SK-MEL-5 (cell line): ENCODE measurements at regions not wholly inside any gene's neighbourhood (a gene's known extent, or its start where the extent isn't known, plus 50 kb on each side); places are given as distances from the start of the nearest gene placed in this dataset.

Experiments
- DNase-seq: peaks from one replicate; pipeline ENCODE4 v3.0.0-alpha.2; 2016; ENCODE audit warnings: low read depth, low spot score
- in situ Hi-C: cut with HindIII; loops from 2 replicates; pipeline ENCODE4 v1.10.0; 2016; ENCODE audit warnings: low sequenced_read_pairs, high pct_unique_total_duplicates, low pct_unique_long_range_greater_than_20kb

- DNase-seq, result no peak
- in situ Hi-C loops, result no loop called here
Observed at GRCh38 chr14:82449926-82450468, 916.3 kb upstream of the SEL1L start.

GRCh38 chr14:82451675-82452074, 918.0 kb upstream of the SEL1L start:
- in situ Hi-C loops, result no loop called here
- no peak for DNase-seq

GRCh38 chr14:82482345-82482744, 948.7 kb upstream of the SEL1L start:
- in situ Hi-C loops, result no loop called here

GRCh38 chr14:82488473-82488872, 954.8 kb upstream of the SEL1L start:
- in situ Hi-C loops, result no loop called here
- no peak for DNase-seq

More at GRCh38 chr14:82482345-82482744, 948.7 kb upstream of the SEL1L start:
- no peak for DNase-seq

GRCh38 chr14:82490397-82490796, 956.7 kb upstream of the SEL1L start:
- in situ Hi-C loops, result no loop called here
- DNase-seq, result no peak

GRCh38 chr14:82492157-82492556, 958.5 kb upstream of the SEL1L start:
- in situ Hi-C loops, result no loop called here
- no peak for DNase-seq

- in situ Hi-C loops, result no loop called here
- DNase-seq, result no peak
Observed at GRCh38 chr14:82500222-82500621, 966.6 kb upstream of the SEL1L start.

GRCh38 chr14:82501554-82501953, 967.9 kb upstream of the SEL1L start:
- in situ Hi-C loops, result no loop called here
- no peak for DNase-seq

GRCh38 chr14:82502043-82502442, 968.4 kb upstream of the SEL1L start:
- in situ Hi-C loops, result no loop called here
- DNase-seq, result no peak

- in situ Hi-C loops, result no loop called here
- no peak for DNase-seq
Observed at GRCh38 chr14:82504894-82505293, 971.2 kb upstream of the SEL1L start.

- in situ Hi-C loops, result no loop called here
- DNase-seq, result no peak
Observed at GRCh38 chr14:82510007-82510406, 976.4 kb upstream of the SEL1L start.

GRCh38 chr14:82511399-82511798, 977.7 kb upstream of the SEL1L start:
- in situ Hi-C loops, result no loop called here
- DNase-seq, result no peak

- in situ Hi-C loops, result no loop called here
- DNase-seq, result no peak
Observed at GRCh38 chr14:82520765-82521164, 987.1 kb upstream of the SEL1L start.

- no peak for DNase-seq
- in situ Hi-C loops, result no loop called here
Observed at GRCh38 chr14:82521191-82521590, 987.5 kb upstream of the SEL1L start.

- no peak for DNase-seq
- in situ Hi-C loops, result no loop called here
Observed at GRCh38 chr14:82528016-82528415, 994.4 kb upstream of the SEL1L start.

GRCh38 chr14:82533351-82533750, 999.7 kb upstream of the SEL1L start:
- in situ Hi-C loops, result no loop called here
- no peak for DNase-seq

- DNase-seq, result no peak
- in situ Hi-C loops, result no loop called here
Observed at GRCh38 chr14:82536566-82536965, 1002.9 kb upstream of the SEL1L start.

GRCh38 chr14:82537831-82538230, 1004.2 kb upstream of the SEL1L start:
- in situ Hi-C loops, result no loop called here
- no peak for DNase-seq

GRCh38 chr14:82546401-82546800, 1012.7 kb upstream of the SEL1L start:
- in situ Hi-C loops, result no loop called here
- no peak for DNase-seq

GRCh38 chr14:82549306-82549990, 1015.8 kb upstream of the SEL1L start:
- no peak for DNase-seq
- in situ Hi-C loops, result no loop called here
